Activated T-cell treated with anti-CD3 and anti-CD28 coated beads, Interleukin-2, amount 50 U/mL, for 72 hours (primary cell): ENCODE measurements at regions not wholly inside any gene's neighbourhood (a gene's known extent, or its start where the extent isn't known, plus 50 kb on each side); places are given as distances from the start of the nearest gene placed in this dataset.

Source experiments
- ATAC-seq, 2 donors: fragments of 150-1000 bp; cut with Tn5 transposase; replicated peaks in 1 of 2; 2 replicates each; pipeline ENCODE4 v1.10.0; 2021; ENCODE audit warnings: moderate library complexity in 2 of 2, mild to moderate bottlenecking in 1 of 2
- DNase-seq, 2 donors: peaks; one replicate each; pipeline ENCODE4 v3.0.0; 2021 to 2022; ENCODE audit warnings: mixed read lengths in 1 of 2
- H3K27ac Mint-ChIP-seq: one replicate; pipeline ENCODE4 v1.8.0; 2022; ENCODE audit warnings: mild to moderate bottlenecking, moderate library complexity, mixed read lengths
- H3K27me3 Mint-ChIP-seq: one replicate; pipeline ENCODE4 v1.8.0; 2022; ENCODE audit warnings: low read depth, mixed read lengths
- H3K36me3 Mint-ChIP-seq, 2 donors: one replicate each; pipeline ENCODE4 v1.8.0; 2022; ENCODE audit warnings: mixed read lengths in 2 of 2, mild to moderate bottlenecking in 1 of 2; ENCODE audit not compliant: insufficient read depth in 2 of 2
- H3K4me1 Mint-ChIP-seq: one replicate; pipeline ENCODE4 v1.8.0; 2022; ENCODE audit warnings: low read depth, mixed read lengths
- H3K4me3 Mint-ChIP-seq, 2 donors: one replicate each; pipeline ENCODE4 v1.8.0; 2022; ENCODE audit warnings: mild to moderate bottlenecking in 2 of 2, mixed read lengths in 2 of 2, moderate library complexity in 2 of 2
- H3K9me3 Mint-ChIP-seq, 2 donors: one replicate each; pipeline ENCODE4 v1.8.0; 2022; ENCODE audit warnings: mixed read lengths in 2 of 2

GRCh38 chr9:14383294-14383693, 69.4 kb upstream of the NFIB start:
- Mint-ChIP-seq H3K4me3 (no peak overlapping the region), H3K36me3 (no peaks in the 10 kb centered on the region), H3K4me1 (no peaks in the 10 kb centered on the region), H3K27ac (no peak overlapping the region), H3K9me3 (no peaks in the 10 kb centered on the region), H3K27me3 (peaks cover 18% of the 10 kb centered on the region)
- ATAC-seq (no peak), DNase-seq (no peak)

DNA sequence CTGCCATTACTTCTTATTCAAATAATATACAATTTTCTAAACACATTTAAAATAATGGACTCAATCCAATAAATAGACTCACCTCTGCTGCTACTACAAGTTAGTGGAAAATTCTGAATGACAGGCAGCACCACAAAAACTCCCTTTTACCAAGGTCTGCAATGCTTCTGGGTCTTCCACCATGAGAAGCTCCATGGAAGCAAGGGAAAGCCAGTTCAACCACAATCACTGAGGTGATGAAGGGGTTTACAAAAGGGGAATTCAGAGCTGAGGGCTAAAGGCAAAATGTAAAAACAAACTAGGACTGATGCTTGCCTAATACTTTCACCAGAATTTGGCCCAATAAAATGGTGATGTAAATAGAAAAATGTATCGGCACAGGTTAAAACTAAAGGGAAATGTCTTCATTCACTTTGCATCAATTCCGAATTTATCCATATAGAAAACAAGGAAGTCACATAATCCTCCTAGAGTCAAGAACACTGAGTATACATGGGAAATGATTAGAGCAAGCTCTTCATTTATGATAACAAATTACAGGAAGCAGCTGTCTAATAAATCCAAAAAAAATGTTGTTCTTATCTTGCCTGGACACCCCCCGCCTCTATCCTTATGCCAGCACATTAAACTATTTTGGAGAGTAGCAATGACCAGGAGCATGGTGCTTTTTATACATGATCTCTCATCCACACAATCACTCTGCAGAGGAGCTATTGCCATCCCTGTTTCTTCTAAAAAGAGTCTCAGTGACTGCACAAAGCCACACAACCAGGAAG, 66.3 kb upstream of the NFIB start:
- peaks cover 10% of the 10 kb centered on the region for H3K27me3 Mint-ChIP-seq
- H3K27ac Mint-ChIP-seq = no peak overlapping the region
- H3K9me3 Mint-ChIP-seq = no peaks in the 10 kb centered on the region
- DNase-seq (no peak), ATAC-seq (no peak)
- no peaks in the 10 kb centered on the region for H3K4me1 Mint-ChIP-seq
- H3K4me3 Mint-ChIP-seq = no peak overlapping the region
- H3K36me3 Mint-ChIP-seq = no peaks in the 10 kb centered on the region

GRCh38 chr9:14379280-14379679, 65.3 kb upstream of the NFIB start:
- no peaks in the 10 kb centered on the region for H3K4me1 Mint-ChIP-seq
- ATAC-seq = no peak

DNA sequence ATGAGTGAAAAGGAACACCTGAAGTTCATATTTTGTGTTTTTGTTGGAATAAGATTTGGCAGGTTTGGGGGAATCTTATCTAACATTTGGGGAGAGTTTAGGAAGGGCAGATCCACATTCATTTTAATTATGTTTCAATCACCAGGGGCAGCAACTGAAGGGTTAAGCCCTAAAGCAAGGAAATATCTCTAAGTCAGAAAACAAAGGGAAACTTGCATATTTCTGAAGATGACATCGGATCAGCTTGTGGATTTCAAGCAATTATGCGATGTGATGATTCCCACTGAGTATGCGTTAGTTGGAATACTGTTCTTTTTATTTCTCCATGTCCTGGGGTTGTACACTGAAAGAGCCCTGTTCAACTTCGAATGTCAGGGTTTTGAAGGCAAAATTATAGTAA, 59.8 kb upstream of the NFIB start:
- Mint-ChIP-seq H3K36me3 (no peaks in the 10 kb centered on the region), H3K4me3 (no peak overlapping the region), H3K4me1 (no peaks in the 10 kb centered on the region), H3K27me3 (no peaks in the 10 kb centered on the region), H3K9me3 (no peaks in the 10 kb centered on the region), H3K27ac (no peak overlapping the region)
- ATAC-seq (no peak), DNase-seq (no peak)

More at GRCh38 chr9:14379280-14379679, 65.3 kb upstream of the NFIB start:
- no peak for DNase-seq
- H3K36me3 Mint-ChIP-seq = no peaks in the 10 kb centered on the region
- no peaks in the 10 kb centered on the region for H3K9me3 Mint-ChIP-seq
- no peak overlapping the region for H3K27ac Mint-ChIP-seq
- H3K27me3 Mint-ChIP-seq = peaks cover 3% of the 10 kb centered on the region
- no peak overlapping the region for H3K4me3 Mint-ChIP-seq

DNA sequence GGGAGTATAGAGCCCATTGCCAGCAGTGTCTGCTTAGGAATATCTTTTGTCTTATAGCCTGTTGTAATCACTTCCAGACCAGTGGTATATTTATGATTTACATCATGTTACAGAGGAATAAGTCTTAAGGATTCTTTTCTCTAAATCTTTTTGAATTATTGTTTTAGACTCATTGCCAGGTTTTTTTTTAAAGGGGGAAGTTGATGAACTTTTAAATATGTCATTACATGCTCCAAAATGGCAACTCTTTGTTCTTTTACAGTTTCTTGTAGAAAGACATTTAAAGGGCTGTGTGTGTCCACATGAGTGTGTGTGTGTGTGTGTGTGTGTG, 59.4 kb upstream of the NFIB start:
- no peaks in the 10 kb centered on the region for H3K4me1 Mint-ChIP-seq
- no peaks in the 10 kb centered on the region for H3K9me3 Mint-ChIP-seq
- H3K36me3 Mint-ChIP-seq = no peaks in the 10 kb centered on the region
- no peak overlapping the region for H3K27ac Mint-ChIP-seq
- no peak overlapping the region for H3K4me3 Mint-ChIP-seq
- no peak for ATAC-seq
- no peaks in the 10 kb centered on the region for H3K27me3 Mint-ChIP-seq
- no peak for DNase-seq

GRCh38 chr9:14372437-14373335, 58.7 kb upstream of the NFIB start:
- Mint-ChIP-seq H3K4me3 (no peak overlapping the region), H3K27me3 (no peaks in the 10 kb centered on the region), H3K27ac (no peak overlapping the region), H3K36me3 (no peaks in the 10 kb centered on the region), H3K9me3 (peaks cover 0 to 3% of the 10 kb centered on the region in 2 donors), H3K4me1 (no peaks in the 10 kb centered on the region)
- DNase-seq (no peak), ATAC-seq (no peak)

GRCh38 chr9:14369011-14369410, 55.1 kb upstream of the NFIB start:
- Mint-ChIP-seq H3K27ac (no peak overlapping the region), H3K27me3 (peaks cover 18% of the 10 kb centered on the region), H3K4me1 (no peaks in the 10 kb centered on the region), H3K9me3 (peaks cover 3 to 9% of the 10 kb centered on the region in 2 donors), H3K36me3 (peaks cover 0 to 2% of the 10 kb centered on the region in 2 donors), H3K4me3 (no peak overlapping the region)
- ATAC-seq (no peak), DNase-seq (no peak)

GRCh38 chr9:14366076-14366475, 52.1 kb upstream of the NFIB start:
- Mint-ChIP-seq H3K4me1 (no peaks in the 10 kb centered on the region), H3K27me3 (peaks cover 18% of the 10 kb centered on the region), H3K27ac (no peak overlapping the region), H3K9me3 (peaks cover 3 to 9% of the 10 kb centered on the region in 2 donors), H3K36me3 (peaks cover 0 to 2% of the 10 kb centered on the region in 2 donors), H3K4me3 (no peak overlapping the region)
- DNase-seq (no peak), ATAC-seq (no peak)

DNA sequence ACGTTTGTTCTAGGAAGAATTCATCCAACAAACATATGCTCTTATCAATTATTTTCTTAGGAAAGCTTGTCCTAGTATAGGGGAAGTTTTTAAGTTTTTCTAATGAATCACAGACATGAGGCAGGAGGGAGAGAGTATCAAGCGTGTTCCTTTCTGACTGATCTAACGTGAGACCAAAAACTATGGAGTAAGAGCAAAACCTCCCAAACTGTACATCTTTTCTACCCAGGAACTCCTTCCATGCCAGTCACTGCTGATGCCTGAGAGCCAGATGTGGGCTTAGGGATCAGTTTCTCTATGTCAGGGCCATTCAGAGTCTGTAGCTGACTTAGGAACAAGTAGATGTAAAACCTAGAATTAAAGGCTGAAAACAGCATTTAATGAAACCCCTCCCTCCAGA, 51.7 kb upstream of the NFIB start:
- no peak for ATAC-seq
- no peak overlapping the region for H3K4me3 Mint-ChIP-seq

More for the DNA sequence above, 51.7 kb upstream of the NFIB start:
- Mint-ChIP-seq H3K36me3 (peaks cover 0 to 2% of the 10 kb centered on the region in 2 donors), H3K27ac (no peak overlapping the region), H3K4me1 (no peaks in the 10 kb centered on the region), H3K27me3 (peaks cover 18% of the 10 kb centered on the region), H3K9me3 (peaks cover 3 to 9% of the 10 kb centered on the region in 2 donors)
- DNase-seq = no peak
